Mucosa of rectum (tissue), 2 donors: ENCODE measurements at regions not wholly inside any gene's neighbourhood (a gene's known extent, or its start where the extent isn't known, plus 50 kb on each side); places are given as distances from the start of the nearest gene placed in this dataset.
"Not testable (repeated sequence)": the region's sequence is repeated elsewhere in the genome, so short reads cannot be mapped to it uniquely, and the experiment has no call there.

Source experiments
- H3K27ac ChIP-seq, 2 donors: one replicate each; pipeline ENCODE4 v1.7.0; 2013; ENCODE audit warnings: inconsistent platforms in 2 of 2, low read depth in 2 of 2, low read length in 2 of 2
- H3K27me3 ChIP-seq, 2 donors: one replicate each; pipeline ENCODE4 v1.7.0; 2013; ENCODE audit warnings: low read length in 2 of 2; ENCODE audit not compliant: control insufficient read depth in 2 of 2, insufficient read depth in 2 of 2
- H3K36me3 ChIP-seq, 2 donors: one replicate each; pipeline ENCODE4 v1.7.0; 2013; ENCODE audit warnings: low read length in 2 of 2; ENCODE audit not compliant: control insufficient read depth in 2 of 2, insufficient read depth in 2 of 2
- H3K4me1 ChIP-seq, 2 donors: one replicate each; pipeline ENCODE4 v1.7.0; 2013; ENCODE audit warnings: low read length in 2 of 2, mild to moderate bottlenecking in 1 of 2; ENCODE audit not compliant: control insufficient read depth in 2 of 2, insufficient read depth in 2 of 2
- H3K4me3 ChIP-seq, 2 donors: one replicate each; pipeline ENCODE4 v1.7.0; 2013; ENCODE audit warnings: low read length in 2 of 2
- H3K9ac ChIP-seq, 2 donors: one replicate each; pipeline ENCODE4 v1.7.0; 2013; ENCODE audit warnings: low read length in 2 of 2, low read depth in 1 of 2, mild to moderate bottlenecking in 1 of 2
- H3K9me3 ChIP-seq, 2 donors: one replicate each; pipeline ENCODE4 v1.7.0; 2013; ENCODE audit warnings: low read length in 2 of 2; ENCODE audit not compliant: control insufficient read depth in 2 of 2
- donor health status: healthy.
- donor health status: Normal muscosa, but diverticular disease.

- Histone ChIP-seq H3K9me3 (no peaks in the 10 kb centered on the region), H3K9ac (no peak overlapping the region), H3K4me3 (no peak overlapping the region), H3K4me1 (no peaks in the 10 kb centered on the region), H3K27me3 (no peaks in the 10 kb centered on the region), H3K36me3 (no peaks in the 10 kb centered on the region), H3K27ac (no peak overlapping the region)
Measured at GRCh38 chr4:74567981-74568380, 123.0 kb downstream of the AREG start.

DNA sequence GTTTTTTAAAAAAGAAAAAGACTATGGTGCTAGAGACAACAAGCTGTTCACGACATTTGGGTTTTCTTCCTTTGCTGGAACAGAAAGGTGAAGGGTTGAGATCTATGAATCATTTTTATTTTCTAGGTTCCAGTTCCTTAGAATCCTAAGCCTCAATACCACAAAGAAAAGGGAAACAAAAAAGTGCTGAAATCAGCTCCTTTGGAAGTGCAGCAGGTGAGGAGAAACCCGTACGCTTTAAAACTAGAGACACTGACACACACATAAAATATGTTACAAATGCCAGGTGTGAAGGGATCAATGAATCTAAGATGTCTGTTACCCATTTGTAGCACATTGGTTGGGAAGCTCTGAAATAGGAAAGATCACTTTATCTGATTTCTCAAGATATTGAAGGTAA, 125.2 kb downstream of the AREG start:
- no peaks in the 10 kb centered on the region for H3K27me3 ChIP-seq
- H3K36me3 ChIP-seq: no peaks in the 10 kb centered on the region
- H3K4me3 ChIP-seq: no peak overlapping the region
- H3K4me1 ChIP-seq: no peaks in the 10 kb centered on the region
- H3K9ac ChIP-seq: no peak overlapping the region
- no peak overlapping the region for H3K27ac ChIP-seq
- no peaks in the 10 kb centered on the region for H3K9me3 ChIP-seq

GRCh38 chr4:74578329-74578728, 133.4 kb downstream of the AREG start:
- Histone ChIP-seq H3K9ac (no peak overlapping the region), H3K27me3 (no peaks in the 10 kb centered on the region), H3K36me3 (no peaks in the 10 kb centered on the region), H3K27ac (no peak overlapping the region), H3K4me1 (no peaks in the 10 kb centered on the region), H3K9me3 (no peaks in the 10 kb centered on the region), H3K4me3 (no peak overlapping the region)

DNA sequence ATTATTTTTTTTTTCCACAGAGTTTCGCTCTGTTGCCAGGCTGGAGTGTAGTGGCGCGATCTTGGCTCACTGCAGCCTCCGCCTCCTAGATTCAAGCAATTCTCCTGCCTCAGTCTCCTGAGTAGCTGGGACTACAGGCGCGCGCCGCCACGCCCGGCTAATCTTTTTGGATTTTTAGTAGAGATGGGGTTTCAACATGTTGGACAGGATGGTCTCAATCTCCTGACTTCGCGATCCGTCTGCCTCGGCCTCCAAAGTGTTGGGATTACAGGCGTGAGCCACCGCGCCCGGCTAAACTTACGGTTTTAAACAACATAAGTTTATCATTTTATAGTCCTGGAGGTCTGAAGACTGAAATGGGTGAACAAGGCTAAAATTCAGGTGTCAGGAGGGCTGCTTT, 133.9 kb downstream of the AREG start:
- not testable (repeated sequence) for H3K9me3 ChIP-seq, H3K9ac ChIP-seq, H3K4me3 ChIP-seq, H3K27me3 ChIP-seq, H3K36me3 ChIP-seq, H3K4me1 ChIP-seq, H3K27ac ChIP-seq

DNA sequence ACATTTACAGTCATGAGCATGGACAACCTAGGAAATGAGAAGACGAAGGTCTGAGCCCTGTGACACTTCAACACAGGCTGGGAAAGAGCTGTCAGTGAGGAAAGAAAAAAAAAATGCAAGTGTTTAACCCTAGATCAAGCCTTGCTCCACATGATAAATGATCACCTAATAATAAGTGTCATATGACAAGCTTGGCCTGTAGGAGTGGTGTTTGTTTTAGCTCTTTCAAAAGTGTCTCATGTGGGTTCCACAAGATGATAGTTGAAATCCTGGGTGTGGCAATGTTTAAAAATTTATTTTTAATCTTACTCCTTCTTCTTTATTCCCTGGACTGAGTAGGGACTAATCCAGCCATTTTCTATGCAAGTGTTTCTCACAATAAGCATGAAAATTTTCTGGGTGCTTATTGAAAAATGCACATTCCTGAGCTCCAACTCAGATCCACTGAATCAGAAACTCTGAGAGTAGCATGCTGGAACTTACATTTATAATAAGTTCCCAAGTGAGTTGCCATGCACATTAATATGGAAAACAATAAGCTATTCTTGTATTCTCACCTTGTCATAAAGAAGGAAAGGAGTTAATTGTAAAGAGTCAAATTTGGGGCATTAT, 138.3 kb downstream of the AREG start:
- Histone ChIP-seq H3K27me3 (no peaks in the 10 kb centered on the region), H3K36me3 (no peaks in the 10 kb centered on the region), H3K27ac (no peak overlapping the region), H3K9ac (no peak overlapping the region), H3K4me3 (no peak overlapping the region), H3K4me1 (no peaks in the 10 kb centered on the region), H3K9me3 (no peaks in the 10 kb centered on the region)

- no peaks in the 10 kb centered on the region for H3K27me3 ChIP-seq
- H3K36me3 ChIP-seq: no peaks in the 10 kb centered on the region
- no peaks in the 10 kb centered on the region for H3K9me3 ChIP-seq
- no peak overlapping the region for H3K9ac ChIP-seq
- no peak overlapping the region for H3K4me3 ChIP-seq
- H3K27ac ChIP-seq: no peak overlapping the region
- no peaks in the 10 kb centered on the region for H3K4me1 ChIP-seq
Measured at GRCh38 chr4:74583757-74584156, 138.8 kb downstream of the AREG start.

GRCh38 chr4:74588350-74588749, 143.4 kb downstream of the AREG start:
- H3K4me3 ChIP-seq: no peak overlapping the region
- no peaks in the 10 kb centered on the region for H3K4me1 ChIP-seq
- H3K27ac ChIP-seq: no peak overlapping the region
- no peaks in the 10 kb centered on the region for H3K9me3 ChIP-seq
- H3K27me3 ChIP-seq: no peaks in the 10 kb centered on the region
- no peaks in the 10 kb centered on the region for H3K36me3 ChIP-seq
- H3K9ac ChIP-seq: no peak overlapping the region

DNA sequence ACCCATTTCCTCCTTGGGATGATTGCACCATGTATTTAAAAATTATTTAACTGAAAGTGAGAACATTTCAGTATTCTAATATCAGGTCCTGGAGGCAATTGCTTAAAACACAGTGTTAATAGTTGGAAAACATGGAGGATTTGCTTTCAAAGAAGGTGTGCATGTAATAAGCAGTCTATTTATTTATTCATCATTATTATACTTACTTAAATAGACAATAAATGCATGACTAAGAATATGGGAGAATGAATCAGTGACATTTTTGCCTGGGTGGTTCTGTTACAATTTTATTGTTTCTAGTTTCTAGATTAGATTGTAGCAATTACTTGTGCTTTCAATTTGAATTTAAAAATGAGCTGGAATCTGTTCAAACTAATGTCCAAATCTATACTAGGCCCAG, 145.5 kb downstream of the AREG start:
- no peaks in the 10 kb centered on the region for H3K27me3 ChIP-seq
- no peaks in the 10 kb centered on the region for H3K9me3 ChIP-seq
- no peak overlapping the region for H3K4me3 ChIP-seq
- H3K36me3 ChIP-seq: no peaks in the 10 kb centered on the region
- H3K4me1 ChIP-seq: no peaks in the 10 kb centered on the region
- H3K9ac ChIP-seq: no peak overlapping the region
- no peak overlapping the region for H3K27ac ChIP-seq

GRCh38 chr4:74598611-74599325, 153.8 kb downstream of the AREG start:
- no peak overlapping the region for H3K27ac ChIP-seq
- no peaks in the 10 kb centered on the region for H3K36me3 ChIP-seq
- H3K4me3 ChIP-seq: no peak overlapping the region
- no peaks in the 10 kb centered on the region for H3K4me1 ChIP-seq
- peaks cover 0 to 2% of the 10 kb centered on the region in 2 donors for H3K9me3 ChIP-seq
- H3K9ac ChIP-seq: no peak overlapping the region
- H3K27me3 ChIP-seq: no peaks in the 10 kb centered on the region

DNA sequence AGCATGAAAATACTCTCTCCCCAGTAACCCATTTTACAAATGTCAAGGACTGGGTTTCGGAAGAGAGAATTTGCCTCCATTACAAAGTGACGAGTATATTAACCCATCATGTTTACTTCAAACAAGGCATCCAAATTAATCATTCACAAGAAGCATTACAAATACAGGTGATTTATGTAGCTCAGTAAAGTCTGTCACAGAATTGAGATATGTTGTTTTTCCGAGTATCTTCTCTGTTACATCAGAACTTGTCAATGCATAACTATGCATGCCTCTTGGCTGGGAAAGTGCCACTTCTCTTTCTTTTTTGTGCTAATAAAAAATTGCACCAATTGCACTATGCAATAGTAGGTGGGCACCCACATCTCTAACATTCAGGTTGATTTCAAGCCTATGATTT, 158.2 kb downstream of the AREG start:
- H3K4me3 ChIP-seq: no peak overlapping the region
- no peaks in the 10 kb centered on the region for H3K9me3 ChIP-seq
- H3K27ac ChIP-seq: no peak overlapping the region
- H3K9ac ChIP-seq: no peak overlapping the region
- H3K36me3 ChIP-seq: no peaks in the 10 kb centered on the region
- no peaks in the 10 kb centered on the region for H3K27me3 ChIP-seq
- no peaks in the 10 kb centered on the region for H3K4me1 ChIP-seq
